ENCODE measurements at regions not wholly inside any gene's neighbourhood (a gene's known extent, or its start where the extent isn't known, plus 50 kb on each side); places are given as distances from the start of the nearest gene placed in this dataset.

DNA sequence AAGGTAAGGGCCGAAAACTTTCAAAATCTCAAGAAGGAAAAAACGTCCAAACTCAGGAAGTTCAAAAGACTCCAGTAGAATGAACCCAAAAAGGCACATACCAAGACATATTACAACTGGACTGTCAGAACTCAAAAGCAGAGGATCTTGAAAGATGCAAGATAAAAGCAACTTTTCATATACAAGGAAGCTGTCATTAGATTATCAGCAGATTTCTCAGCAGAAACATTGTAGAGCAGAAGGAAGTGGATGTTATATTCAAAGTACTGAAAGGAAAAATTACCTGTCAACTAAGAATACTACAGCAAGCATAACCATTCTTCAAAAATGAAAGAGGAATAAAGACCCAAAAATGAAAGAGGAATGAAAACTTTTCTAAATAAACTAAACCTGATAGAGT lies 224.9 kb downstream of the FAT4 start (continued):
- no peak for TF ChIP-seq E4F1 (IDR thresholded peaks at IDR 0.05; ENCODE audit: borderline replicate concordance, partially characterized antibody)
- TF ChIP-seq NR2C2 (IDR thresholded peaks at IDR 0.05; ENCODE audit: borderline replicate concordance, control insufficient read depth, insufficient read length, low read depth): no peak

- Histone ChIP-seq H3K79me2 (ENCODE audit: control insufficient read depth, insufficient read depth, low read length) (no peaks in the 10 kb centered on the region), H3K4me3 (no peak overlapping the region), H3K4me1 (ENCODE audit: control insufficient read depth, insufficient read depth, low read length) (no peaks in the 10 kb centered on the region), H3K9ac (ENCODE audit: control insufficient read depth, insufficient read depth, low read length) (no peak overlapping the region), H3K4me2 (ENCODE audit: control insufficient read depth, insufficient read depth) (no peak overlapping the region), H2AFZ (ENCODE audit: control insufficient read depth, low read depth, low read length) (no peak overlapping the region), H3K9me3 (replicated peaks; ENCODE audit: control insufficient read depth, insufficient read depth, low read length) (no peaks in the 10 kb centered on the region), H3K27ac (ENCODE audit: control insufficient read depth, insufficient read depth) (no peak overlapping the region), H3K27me3 (replicated peaks in 1 of 2; ENCODE audit: control insufficient read depth in 2 of 2, insufficient read depth in 2 of 2, low read length in 1 of 2) (no peaks in the 10 kb centered on the region), H4K20me1 (ENCODE audit: control insufficient read depth, insufficient read depth) (no peaks in the 10 kb centered on the region), H3K36me3 (ENCODE audit: control insufficient read depth in 2 of 2, insufficient read depth in 2 of 2, low read length in 1 of 2) (no peaks in the 10 kb centered on the region)
- ChIA-PET RAD21 (ENCODE audit: unreplicated experiment) (interaction anchor here (0.6 kb wide), 1 partner anchor 626 kb away, joined by 3 read pairs; no protein-coding TSS in a partner anchor), CTCF (no interaction called here), SMC1A (ENCODE audit: uncharacterized antibody, unreplicated experiment) (no interaction called here), POLR2A (no interaction called here)
- in situ Hi-C loops (cut with MboI) (no loop called here), intact Hi-C loops (cut with micrococcal nuclease; ENCODE audit: unreplicated experiment) (no loop called here)
- DNase-seq (ENCODE audit: low read depth, low spot score) (no peak), FAIRE-seq (no peak), ATAC-seq (no peak)
- no TSS peak for BruUV-seq (replicated peaks)
- TF ChIP-seq TCF7 (IDR thresholded peaks at IDR 0.05; ENCODE audit: borderline replicate concordance): no peak
- no peak for TF ChIP-seq ZNF622 (IDR thresholded peaks at IDR 0.05)
- no peak for TF ChIP-seq MTA2 (IDR thresholded peaks at IDR 0.05; ENCODE audit: low read depth)
- no peak for TF ChIP-seq IRF5 (IDR thresholded peaks at IDR 0.05; ENCODE audit: borderline replicate concordance)
- TF ChIP-seq, protein P1, sequence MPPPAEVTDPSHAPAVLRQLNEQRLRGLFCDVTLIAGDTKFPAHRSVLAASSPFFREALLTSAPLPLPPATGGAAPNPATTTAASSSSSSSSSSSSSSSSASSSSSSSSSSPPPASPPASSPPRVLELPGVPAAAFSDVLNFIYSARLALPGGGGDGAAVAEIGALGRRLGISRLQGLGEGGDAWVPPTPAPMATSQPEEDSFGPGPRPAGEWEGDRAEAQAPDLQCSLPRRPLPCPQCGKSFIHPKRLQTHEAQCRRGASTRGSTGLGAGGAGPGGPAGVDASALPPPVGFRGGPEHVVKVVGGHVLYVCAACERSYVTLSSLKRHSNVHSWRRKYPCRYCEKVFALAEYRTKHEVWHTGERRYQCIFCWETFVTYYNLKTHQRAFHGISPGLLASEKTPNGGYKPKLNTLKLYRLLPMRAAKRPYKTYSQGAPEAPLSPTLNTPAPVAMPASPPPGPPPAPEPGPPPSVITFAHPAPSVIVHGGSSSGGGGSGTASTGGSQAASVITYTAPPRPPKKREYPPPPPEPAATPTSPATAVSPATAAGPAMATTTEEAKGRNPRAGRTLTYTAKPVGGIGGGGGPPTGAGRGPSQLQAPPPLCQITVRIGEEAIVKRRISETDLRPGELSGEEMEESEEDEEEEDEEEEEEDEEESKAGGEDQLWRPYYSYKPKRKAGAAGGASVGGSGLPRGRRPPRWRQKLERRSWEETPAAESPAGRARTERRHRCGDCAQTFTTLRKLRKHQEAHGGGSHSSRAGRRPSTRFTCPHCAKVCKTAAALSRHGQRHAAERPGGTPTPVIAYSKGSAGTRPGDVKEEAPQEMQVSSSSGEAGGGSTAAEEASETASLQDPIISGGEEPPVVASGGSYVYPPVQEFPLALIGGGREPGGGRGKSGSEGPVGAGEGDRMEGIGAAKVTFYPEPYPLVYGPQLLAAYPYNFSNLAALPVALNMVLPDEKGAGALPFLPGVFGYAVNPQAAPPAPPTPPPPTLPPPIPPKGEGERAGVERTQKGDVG (CRISPR knock-in tag; IDR thresholded peaks at IDR 0.05): no peak
- TF ChIP-seq RBBP5 (conservative IDR thresholded peaks at IDR 0.05): no peak
- no peak for TF ChIP-seq JUNB (IDR thresholded peaks at IDR 0.05)
- no peak for TF ChIP-seq FOS (IDR thresholded peaks at IDR 0.05; ENCODE audit: borderline replicate concordance, extremely low read depth, insufficient read length)
- TF ChIP-seq, protein P2, sequence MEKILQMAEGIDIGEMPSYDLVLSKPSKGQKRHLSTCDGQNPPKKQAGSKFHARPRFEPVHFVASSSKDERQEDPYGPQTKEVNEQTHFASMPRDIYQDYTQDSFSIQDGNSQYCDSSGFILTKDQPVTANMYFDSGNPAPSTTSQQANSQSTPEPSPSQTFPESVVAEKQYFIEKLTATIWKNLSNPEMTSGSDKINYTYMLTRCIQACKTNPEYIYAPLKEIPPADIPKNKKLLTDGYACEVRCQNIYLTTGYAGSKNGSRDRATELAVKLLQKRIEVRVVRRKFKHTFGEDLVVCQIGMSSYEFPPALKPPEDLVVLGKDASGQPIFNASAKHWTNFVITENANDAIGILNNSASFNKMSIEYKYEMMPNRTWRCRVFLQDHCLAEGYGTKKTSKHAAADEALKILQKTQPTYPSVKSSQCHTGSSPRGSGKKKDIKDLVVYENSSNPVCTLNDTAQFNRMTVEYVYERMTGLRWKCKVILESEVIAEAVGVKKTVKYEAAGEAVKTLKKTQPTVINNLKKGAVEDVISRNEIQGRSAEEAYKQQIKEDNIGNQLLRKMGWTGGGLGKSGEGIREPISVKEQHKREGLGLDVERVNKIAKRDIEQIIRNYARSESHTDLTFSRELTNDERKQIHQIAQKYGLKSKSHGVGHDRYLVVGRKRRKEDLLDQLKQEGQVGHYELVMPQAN (conservative IDR thresholded peaks at IDR 0.05): no peak
- no peak for TF ChIP-seq SIN3A (IDR thresholded peaks at IDR 0.05; ENCODE audit: low read depth, low read length)
- TF ChIP-seq, protein P3, sequence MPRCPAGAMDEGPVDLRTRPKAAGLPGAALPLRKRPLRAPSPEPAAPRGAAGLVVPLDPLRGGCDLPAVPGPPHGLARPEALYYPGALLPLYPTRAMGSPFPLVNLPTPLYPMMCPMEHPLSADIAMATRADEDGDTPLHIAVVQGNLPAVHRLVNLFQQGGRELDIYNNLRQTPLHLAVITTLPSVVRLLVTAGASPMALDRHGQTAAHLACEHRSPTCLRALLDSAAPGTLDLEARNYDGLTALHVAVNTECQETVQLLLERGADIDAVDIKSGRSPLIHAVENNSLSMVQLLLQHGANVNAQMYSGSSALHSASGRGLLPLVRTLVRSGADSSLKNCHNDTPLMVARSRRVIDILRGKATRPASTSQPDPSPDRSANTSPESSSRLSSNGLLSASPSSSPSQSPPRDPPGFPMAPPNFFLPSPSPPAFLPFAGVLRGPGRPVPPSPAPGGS (IDR thresholded peaks at IDR 0.05; ENCODE audit: borderline replicate concordance, insufficient read depth, low read depth, low read length, poor library complexity, severe bottlenecking): no peak
Observed at GRCh38 chr4:125541836-125542385, 227.2 kb downstream of the FAT4 start.
